ENCODE measurements at regions not wholly inside any gene's neighbourhood (a gene's known extent, or its start where the extent isn't known, plus 50 kb on each side); places are given as distances from the start of the nearest gene placed in this dataset.
A peak's percentile ranks its signal among the peaks of the same experiment; 100 is the strongest.

DNA sequence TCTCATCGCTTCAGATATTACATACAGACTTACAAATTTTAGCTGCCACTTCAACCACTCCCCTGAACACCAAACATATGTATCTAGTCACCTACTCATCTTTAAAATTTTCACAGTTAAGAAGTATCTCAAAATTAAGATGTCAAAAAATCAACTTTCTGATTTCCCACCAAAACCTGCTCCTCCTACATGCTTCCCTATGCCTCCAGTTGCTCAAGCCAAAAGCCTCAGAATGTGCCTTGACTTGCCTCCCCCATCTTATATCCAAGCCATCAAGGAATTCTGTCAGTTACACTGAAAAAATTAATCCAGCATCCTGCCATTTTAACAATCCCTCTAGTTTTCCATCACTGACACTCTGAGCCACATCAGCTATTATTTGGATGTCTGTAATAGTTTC is 85.0 kb downstream of the SPRY2 start:
- DNase-seq (ENCODE audit: low read depth) (no peak), FAIRE-seq (no peak)
- TF ChIP-seq, protein P1, sequence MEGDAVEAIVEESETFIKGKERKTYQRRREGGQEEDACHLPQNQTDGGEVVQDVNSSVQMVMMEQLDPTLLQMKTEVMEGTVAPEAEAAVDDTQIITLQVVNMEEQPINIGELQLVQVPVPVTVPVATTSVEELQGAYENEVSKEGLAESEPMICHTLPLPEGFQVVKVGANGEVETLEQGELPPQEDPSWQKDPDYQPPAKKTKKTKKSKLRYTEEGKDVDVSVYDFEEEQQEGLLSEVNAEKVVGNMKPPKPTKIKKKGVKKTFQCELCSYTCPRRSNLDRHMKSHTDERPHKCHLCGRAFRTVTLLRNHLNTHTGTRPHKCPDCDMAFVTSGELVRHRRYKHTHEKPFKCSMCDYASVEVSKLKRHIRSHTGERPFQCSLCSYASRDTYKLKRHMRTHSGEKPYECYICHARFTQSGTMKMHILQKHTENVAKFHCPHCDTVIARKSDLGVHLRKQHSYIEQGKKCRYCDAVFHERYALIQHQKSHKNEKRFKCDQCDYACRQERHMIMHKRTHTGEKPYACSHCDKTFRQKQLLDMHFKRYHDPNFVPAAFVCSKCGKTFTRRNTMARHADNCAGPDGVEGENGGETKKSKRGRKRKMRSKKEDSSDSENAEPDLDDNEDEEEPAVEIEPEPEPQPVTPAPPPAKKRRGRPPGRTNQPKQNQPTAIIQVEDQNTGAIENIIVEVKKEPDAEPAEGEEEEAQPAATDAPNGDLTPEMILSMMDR (IDR thresholded peaks at IDR 0.05; ENCODE audit: insufficient read depth, low read length, severe bottlenecking), result no peak
- no peaks in the 10 kb centered on the region for H3K27me3 ChIP-seq (ENCODE audit: control insufficient read depth, insufficient read depth, low read length)
- H3K4me3 ChIP-seq (ENCODE audit: low read depth, low read length), result no peak overlapping the region
- no peaks in the 10 kb centered on the region for H3K36me3 ChIP-seq (ENCODE audit: control insufficient read depth, insufficient read depth, low read length)

DNA sequence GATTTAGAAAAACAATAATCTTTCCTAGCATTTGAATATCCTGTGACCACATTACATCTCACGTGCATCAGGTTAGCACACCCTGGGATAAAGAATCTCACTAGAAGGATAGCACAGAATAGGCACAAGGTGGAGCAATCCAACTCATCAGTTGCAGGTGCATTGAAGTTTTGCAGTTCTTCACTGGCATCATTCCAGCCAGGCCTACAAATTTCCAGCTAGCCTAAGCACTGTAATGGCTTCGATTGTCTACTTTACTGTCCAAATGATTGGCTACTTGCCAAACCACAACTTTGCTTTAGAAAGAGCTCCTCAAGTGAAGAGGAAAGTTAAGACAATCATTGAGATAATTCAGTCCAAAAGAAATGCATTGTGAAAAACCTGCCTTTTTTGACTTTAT is 89.5 kb downstream of the SPRY2 start:
- H3K4me3 ChIP-seq (ENCODE audit: low read depth, low read length), result no peak overlapping the region
- TF ChIP-seq, protein P1 (IDR thresholded peaks at IDR 0.05; ENCODE audit: insufficient read depth, low read length, severe bottlenecking), result no peak
- H3K36me3 ChIP-seq (ENCODE audit: control insufficient read depth, insufficient read depth, low read length), result no peaks in the 10 kb centered on the region
- DNase-seq (ENCODE audit: low read depth) (peak; percentile 21), FAIRE-seq (no peak)
- H3K27me3 ChIP-seq (ENCODE audit: control insufficient read depth, insufficient read depth, low read length), result no peaks in the 10 kb centered on the region

DNA sequence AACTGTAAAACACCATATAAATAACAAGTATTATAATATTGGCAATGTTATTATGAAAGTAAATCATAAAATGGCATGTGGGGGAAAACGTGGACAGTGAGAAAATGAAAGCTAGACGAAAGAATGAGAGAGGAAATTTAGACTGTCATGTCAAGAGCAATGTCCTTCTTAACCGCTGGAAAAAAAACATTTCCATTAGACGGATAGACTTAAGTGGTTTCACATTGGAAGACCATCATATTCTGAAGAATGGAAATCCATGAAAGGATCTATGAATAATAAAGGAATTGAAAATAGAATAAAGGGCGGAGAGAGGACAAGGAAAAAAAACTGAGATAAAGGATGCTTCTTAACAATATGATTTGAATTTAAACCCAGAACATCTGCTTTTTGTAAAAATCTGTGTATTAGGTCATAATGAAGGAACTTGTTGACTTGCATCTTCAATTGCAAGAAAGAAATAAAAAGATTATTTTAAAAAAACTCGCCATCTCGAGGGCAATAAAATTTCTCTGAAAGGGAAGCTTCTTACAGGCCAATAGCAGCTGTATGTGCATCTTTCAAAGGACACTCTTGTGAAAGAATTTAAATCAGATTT is 90.6 kb downstream of the SPRY2 start:
- FAIRE-seq (no peak), DNase-seq (ENCODE audit: low read depth) (no peak)
- TF ChIP-seq, protein P1 (IDR thresholded peaks at IDR 0.05; ENCODE audit: insufficient read depth, low read length, severe bottlenecking), result no peak
- Histone ChIP-seq H3K4me3 (ENCODE audit: low read depth, low read length) (no peak overlapping the region), H3K36me3 (ENCODE audit: control insufficient read depth, insufficient read depth, low read length) (no peaks in the 10 kb centered on the region), H3K27me3 (ENCODE audit: control insufficient read depth, insufficient read depth, low read length) (no peaks in the 10 kb centered on the region)

DNA sequence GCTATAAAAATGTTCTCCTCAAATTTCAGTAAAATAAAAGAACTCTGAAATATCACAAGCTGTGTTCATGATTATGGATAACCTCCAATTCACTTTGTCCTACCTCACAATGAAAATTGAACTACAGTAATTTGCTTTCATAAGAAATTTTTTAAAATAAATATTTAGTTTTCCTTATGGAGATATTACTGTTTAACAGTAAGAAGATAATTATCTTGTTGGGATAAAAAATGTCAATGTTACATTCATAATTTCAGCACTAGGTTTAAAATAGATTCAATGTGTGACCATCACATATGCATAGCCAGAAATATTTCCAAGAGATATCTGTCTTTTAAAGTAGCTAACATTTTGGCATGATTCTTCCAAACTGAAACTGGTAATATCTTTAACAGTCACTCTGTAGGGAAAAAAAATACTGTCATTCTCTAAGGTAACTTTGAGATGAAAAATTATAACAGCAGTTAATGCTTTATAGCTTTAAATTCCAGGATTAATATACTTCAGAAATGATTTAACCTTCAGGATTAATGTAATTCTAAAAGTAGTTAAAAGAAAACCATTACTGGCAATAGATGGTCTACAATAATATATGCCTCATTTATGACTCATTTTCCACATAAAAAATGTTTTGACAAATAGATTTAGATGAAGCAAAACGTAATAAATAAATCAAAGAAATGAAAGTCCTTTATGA is 91.3 kb downstream of the SPRY2 start:
- FAIRE-seq, result no peak
- H3K36me3 ChIP-seq (ENCODE audit: control insufficient read depth, insufficient read depth, low read length), result no peaks in the 10 kb centered on the region
- H3K27me3 ChIP-seq (ENCODE audit: control insufficient read depth, insufficient read depth, low read length), result no peaks in the 10 kb centered on the region
- no peak for DNase-seq (ENCODE audit: low read depth)
- TF ChIP-seq, protein P1 (IDR thresholded peaks at IDR 0.05; ENCODE audit: insufficient read depth, low read length, severe bottlenecking), result no peak
- no peak overlapping the region for H3K4me3 ChIP-seq (ENCODE audit: low read depth, low read length)

DNA sequence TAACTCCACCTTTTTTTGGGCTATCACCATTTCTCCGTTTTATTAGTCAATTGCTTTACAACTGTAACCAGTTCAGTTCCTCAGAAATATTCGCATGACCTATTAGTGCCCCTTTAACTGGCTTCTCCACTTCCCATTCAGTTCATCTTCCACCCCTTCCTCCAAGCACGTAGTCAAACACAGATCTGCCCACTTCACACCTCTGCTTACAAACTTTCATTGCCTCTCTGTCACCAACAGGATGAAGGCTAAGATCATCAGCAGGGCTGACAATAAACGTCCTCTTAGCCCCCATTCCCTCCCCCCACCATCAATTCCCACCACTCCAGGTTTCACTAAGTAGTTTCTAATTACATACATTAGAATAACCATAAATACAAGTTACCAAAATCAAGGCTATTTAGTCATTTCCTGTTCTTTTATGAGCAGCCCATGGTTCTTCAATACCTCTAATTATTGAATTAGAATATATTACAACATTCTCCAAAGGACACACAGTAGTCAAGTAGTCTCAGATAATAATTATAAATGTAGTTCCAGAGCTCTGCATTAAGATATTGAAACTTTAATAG is 95.7 kb downstream of the SPRY2 start:
- FAIRE-seq (no peak), DNase-seq (ENCODE audit: low read depth) (no peak)
- no peaks in the 10 kb centered on the region for H3K27me3 ChIP-seq (ENCODE audit: control insufficient read depth, insufficient read depth, low read length)
- no peaks in the 10 kb centered on the region for H3K36me3 ChIP-seq (ENCODE audit: control insufficient read depth, insufficient read depth, low read length)
- H3K4me3 ChIP-seq (ENCODE audit: low read depth, low read length), result no peak overlapping the region
- TF ChIP-seq, protein P1 (IDR thresholded peaks at IDR 0.05; ENCODE audit: insufficient read depth, low read length, severe bottlenecking), result no peak

Measured in bronchial epithelial cell (primary cell).